ENCODE measurements at regions not wholly inside any gene's neighbourhood (a gene's known extent, or its start where the extent isn't known, plus 50 kb on each side); places are given as distances from the start of the nearest gene placed in this dataset.
"Not testable (repeated sequence)": the region's sequence is repeated elsewhere in the genome, so short reads cannot be mapped to it uniquely, and the experiment has no call there.

GRCh38 chr12:131362291-131363211 lies 348.3 kb upstream of the SFSWAP start:
- no peak for DNase-seq (ENCODE audit: low spot score)

GRCh38 chr12:131363393-131363792 lies 347.5 kb upstream of the SFSWAP start:
- DNase-seq (ENCODE audit: low spot score), result no peak

- no peak for DNase-seq (ENCODE audit: low spot score)
Observed at GRCh38 chr12:131363841-131364495, 346.9 kb upstream of the SFSWAP start.

- no peak for DNase-seq (ENCODE audit: low spot score)
Observed at GRCh38 chr12:131364903-131365820, 345.7 kb upstream of the SFSWAP start.

- no peak for DNase-seq (ENCODE audit: low spot score)
Observed at GRCh38 chr12:131365821-131366260, 345.0 kb upstream of the SFSWAP start.

GRCh38 chr12:131366261-131366871 lies 344.5 kb upstream of the SFSWAP start:
- DNase-seq (ENCODE audit: low spot score), result no peak

GRCh38 chr12:131367067-131367982 lies 343.6 kb upstream of the SFSWAP start:
- DNase-seq (ENCODE audit: low spot score), result not testable (repeated sequence)

GRCh38 chr12:131367983-131368667 lies 342.8 kb upstream of the SFSWAP start:
- no peak for DNase-seq (ENCODE audit: low spot score)

GRCh38 chr12:131368668-131369071 lies 342.2 kb upstream of the SFSWAP start:
- DNase-seq (ENCODE audit: low spot score), result no peak

- no peak for DNase-seq (ENCODE audit: low spot score)
Observed at GRCh38 chr12:131369094-131369845, 341.6 kb upstream of the SFSWAP start.

GRCh38 chr12:131370321-131370720 lies 340.6 kb upstream of the SFSWAP start:
- DNase-seq (ENCODE audit: low spot score), result no peak

GRCh38 chr12:131370791-131371347 lies 340.0 kb upstream of the SFSWAP start:
- no peak for DNase-seq (ENCODE audit: low spot score)

GRCh38 chr12:131371401-131372170 lies 339.3 kb upstream of the SFSWAP start:
- no peak for DNase-seq (ENCODE audit: low spot score)

- no peak for DNase-seq (ENCODE audit: low spot score)
Observed at GRCh38 chr12:131372171-131372475, 338.8 kb upstream of the SFSWAP start.

GRCh38 chr12:131372706-131373195 lies 338.1 kb upstream of the SFSWAP start:
- DNase-seq (ENCODE audit: low spot score), result no peak

GRCh38 chr12:131375261-131375971 lies 335.5 kb upstream of the SFSWAP start:
- DNase-seq (ENCODE audit: low spot score), result no peak

GRCh38 chr12:131375972-131376345 lies 334.9 kb upstream of the SFSWAP start:
- no peak for DNase-seq (ENCODE audit: low spot score)
